Stimulated activated CD4-positive, alpha-beta T cell treated with anti-CD3 and anti-CD28 coated beads, Interleukin-12 subunit alpha, Interleukin-12 subunit beta, amount 100 ng/mL, for 48 hours (primary cell): ENCODE measurements at regions not wholly inside any gene's neighbourhood (a gene's known extent, or its start where the extent isn't known, plus 50 kb on each side); places are given as distances from the start of the nearest gene placed in this dataset.
A peak's percentile ranks its signal among the peaks of the same experiment; 100 is the strongest.

ENCODE experiments used
- DNase-seq, 3 donors: peaks; one replicate each; pipeline ENCODE4 v3.0.0-alpha.2; 2020; ENCODE audit warnings: low read depth in 2 of 3, low spot score in 1 of 3

GRCh38 chr2:13006829-13007717 lies 290.3 kb downstream of the TRIB2 start:
- peak; percentile 24 to 70 (median 41) for DNase-seq

- DNase-seq = no peak
Observed at GRCh38 chr2:13009027-13009642, 292.4 kb downstream of the TRIB2 start.

GRCh38 chr2:13010283-13010682 lies 293.5 kb downstream of the TRIB2 start:
- no peak for DNase-seq

GRCh38 chr2:13014783-13015182 lies 298.0 kb downstream of the TRIB2 start:
- DNase-seq = no peak

- no peak for DNase-seq
Observed at GRCh38 chr2:13015532-13016320, 299.0 kb downstream of the TRIB2 start.

- DNase-seq = no peak
Observed at GRCh38 chr2:13018490-13018889, 301.8 kb downstream of the TRIB2 start.

GRCh38 chr2:13019781-13020180 lies 303.0 kb downstream of the TRIB2 start:
- no peak for DNase-seq

GRCh38 chr2:13020469-13020868 lies 303.7 kb downstream of the TRIB2 start:
- DNase-seq = no peak

- DNase-seq = no peak
Observed at GRCh38 chr2:13021470-13021957, 304.8 kb downstream of the TRIB2 start.

- DNase-seq = no peak
Observed at GRCh38 chr2:13030606-13031005, 313.9 kb downstream of the TRIB2 start.

GRCh38 chr2:13034861-13035260 lies 318.1 kb downstream of the TRIB2 start:
- no peak for DNase-seq

- no peak for DNase-seq
Observed at GRCh38 chr2:13035866-13036265, 319.1 kb downstream of the TRIB2 start.

- DNase-seq = no peak
Observed at GRCh38 chr2:13040043-13040442, 323.3 kb downstream of the TRIB2 start.

- no peak for DNase-seq
Observed at GRCh38 chr2:13046557-13047165, 329.9 kb downstream of the TRIB2 start.

GRCh38 chr2:13050764-13051163 lies 334.0 kb downstream of the TRIB2 start:
- no peak for DNase-seq

- DNase-seq = no peak
Observed at GRCh38 chr2:13052547-13052946, 335.8 kb downstream of the TRIB2 start.

GRCh38 chr2:13056259-13056843 lies 339.6 kb downstream of the TRIB2 start:
- DNase-seq = no peak

- DNase-seq = no peak
Observed at GRCh38 chr2:13057671-13058070, 340.9 kb downstream of the TRIB2 start.

GRCh38 chr2:13066676-13067075 lies 349.9 kb downstream of the TRIB2 start:
- no peak for DNase-seq

- no peak for DNase-seq
Observed at GRCh38 chr2:13067508-13067907, 350.8 kb downstream of the TRIB2 start.

GRCh38 chr2:13089971-13090370 lies 373.2 kb downstream of the TRIB2 start:
- no peak for DNase-seq
